Epithelial cell of esophagus (primary cell): ENCODE measurements at regions not wholly inside any gene's neighbourhood (a gene's known extent, or its start where the extent isn't known, plus 50 kb on each side); places are given as distances from the start of the nearest gene placed in this dataset.
A peak's percentile ranks its signal among the peaks of the same experiment; 100 is the strongest.

Experiments
- DNase-seq: peaks from one replicate; pipeline ENCODE4 v3.0.0; 2010; ENCODE audit warnings: low read depth
- H3K4me3 ChIP-seq: 2 replicates; pipeline ENCODE4 v1.5.1; 2011; ENCODE audit warnings: mild to moderate bottlenecking, low read length, control low read depth
- CTCF ChIP-seq: IDR thresholded peaks from 2 replicates; pipeline ENCODE4 v1.5.1; 2011; ENCODE audit warnings: low read depth, mild to moderate bottlenecking, low read length, control low read depth, inconsistent platforms; ENCODE audit not compliant: insufficient read depth; ENCODE audit errors: missing control alignments

DNA sequence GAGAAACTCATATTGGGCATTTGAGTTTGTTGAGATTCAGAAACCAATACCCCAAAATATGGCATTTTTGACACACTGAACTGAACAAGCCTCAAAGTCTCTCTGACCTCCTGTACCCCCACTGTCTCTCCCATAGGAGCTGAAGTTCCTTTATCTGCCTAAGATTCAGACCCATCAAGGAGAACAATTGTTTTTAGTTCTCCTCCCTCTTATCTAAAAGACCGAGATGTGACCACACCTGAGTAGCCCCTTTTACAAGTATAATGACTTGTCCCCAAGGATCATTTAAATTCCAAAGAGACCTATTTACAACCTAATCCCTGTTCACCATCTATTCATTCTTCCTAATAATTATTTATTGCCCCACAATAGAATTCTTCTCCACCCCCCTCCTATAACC, 122.1 kb upstream of the PLAAT1 start:
- no peak overlapping the region for H3K4me3 ChIP-seq
- DNase-seq = no peak
- TF ChIP-seq CTCF = no peak

DNA sequence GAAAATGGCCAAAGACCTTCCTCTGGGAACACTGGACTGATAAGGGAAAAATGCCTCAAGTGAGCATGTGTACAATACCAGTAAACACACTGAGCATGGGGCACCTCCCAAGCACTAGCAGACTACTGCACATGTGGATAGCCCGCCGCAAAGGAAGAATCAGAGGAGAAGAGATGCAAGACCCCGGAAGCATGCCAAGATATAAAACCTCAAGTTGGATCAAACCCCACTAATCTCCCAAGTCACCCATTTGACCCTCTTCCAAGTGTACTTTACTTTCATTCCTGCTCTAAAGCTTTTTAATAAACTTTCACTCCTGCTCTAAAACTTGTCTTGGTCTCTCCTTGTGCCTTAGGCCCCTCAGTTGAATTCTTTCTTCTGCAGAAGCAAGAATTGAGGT, 121.1 kb upstream of the PLAAT1 start:
- TF ChIP-seq CTCF = no peak
- no peak overlapping the region for H3K4me3 ChIP-seq
- no peak for DNase-seq

GRCh38 chr3:193124861-193125260, 116.2 kb upstream of the PLAAT1 start:
- no peak for TF ChIP-seq CTCF
- no peak for DNase-seq
- H3K4me3 ChIP-seq = no peak overlapping the region

GRCh38 chr3:193129607-193130006, 111.4 kb upstream of the PLAAT1 start:
- no peak for TF ChIP-seq CTCF
- DNase-seq = no peak
- no peak overlapping the region for H3K4me3 ChIP-seq

- no peak for TF ChIP-seq CTCF
- no peak overlapping the region for H3K4me3 ChIP-seq
- DNase-seq = no peak
Observed at GRCh38 chr3:193130576-193130975, 110.4 kb upstream of the PLAAT1 start.

DNA sequence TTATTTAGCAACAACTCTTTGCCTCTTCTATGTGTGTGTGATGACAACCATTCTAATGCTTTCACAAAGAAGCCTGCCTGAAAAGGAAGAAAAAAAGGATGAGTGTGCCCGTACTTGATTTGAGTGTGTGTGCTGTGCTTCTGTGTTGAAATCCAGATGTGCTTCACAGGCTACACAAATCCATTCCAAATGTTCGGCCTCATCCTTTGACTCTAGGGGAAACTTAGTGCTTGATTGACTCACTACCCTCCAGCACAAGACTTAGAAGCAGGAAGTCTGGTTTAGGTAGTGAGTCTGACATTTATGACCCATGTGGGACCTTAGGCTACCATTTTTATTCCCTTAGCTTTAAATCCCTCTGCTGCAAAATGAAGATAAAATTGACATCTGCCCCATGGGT, 108.8 kb upstream of the PLAAT1 start:
- TF ChIP-seq CTCF = no peak
- no peak overlapping the region for H3K4me3 ChIP-seq
- peak; percentile 30 for DNase-seq

DNA sequence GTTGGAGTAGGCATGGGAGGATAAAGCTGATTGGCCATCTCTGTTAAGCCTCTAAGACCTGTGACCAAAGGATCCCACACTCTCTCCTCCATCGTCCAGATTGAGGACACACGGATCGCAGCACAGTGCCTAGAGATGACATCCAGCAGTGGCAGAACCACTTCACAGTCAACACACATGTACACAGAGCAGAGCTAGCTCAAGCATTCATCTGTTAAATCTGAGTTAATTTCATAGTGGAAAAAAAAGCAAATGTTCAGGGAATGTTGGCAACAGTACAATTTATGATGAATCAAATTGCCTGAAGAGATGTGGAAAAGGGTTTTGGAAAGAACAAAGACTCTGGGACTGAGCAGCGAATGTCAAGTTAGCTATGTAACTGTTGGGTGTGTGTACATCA, 108.1 kb upstream of the PLAAT1 start:
- no peak for TF ChIP-seq CTCF
- no peak overlapping the region for H3K4me3 ChIP-seq
- peak; percentile 29 for DNase-seq
